Neural cell (in vitro differentiated cells): ENCODE measurements at regions not wholly inside any gene's neighbourhood (a gene's known extent, or its start where the extent isn't known, plus 50 kb on each side); places are given as distances from the start of the nearest gene placed in this dataset.

Experiments used
- EZH2 ChIP-seq: fragments of 200-600, 300-800 bp; shearing (Covaris generic), sonication (generic); IDR thresholded peaks from 2 replicates; pipeline ENCODE4 v1.6.1; 2014; ENCODE audit warnings: antibody characterized with exemption, low read length, borderline replicate concordance, mild to moderate bottlenecking; ENCODE audit not compliant: insufficient read depth, poor library complexity, severe bottlenecking
- POLR2AphosphoS5 ChIP-seq: IDR thresholded peaks from 2 replicates; pipeline ENCODE4 v1.6.1; 2012
- TF ChIP-seq, protein P1 (sequence below): fragments of 450-650 bp; IDR thresholded peaks from 2 replicates; pipeline ENCODE4 v1.5.1; 2014; ENCODE audit warnings: antibody characterized with exemption, mild to moderate bottlenecking, moderate library complexity; ENCODE audit not compliant: poor library complexity, severe bottlenecking

DNA sequence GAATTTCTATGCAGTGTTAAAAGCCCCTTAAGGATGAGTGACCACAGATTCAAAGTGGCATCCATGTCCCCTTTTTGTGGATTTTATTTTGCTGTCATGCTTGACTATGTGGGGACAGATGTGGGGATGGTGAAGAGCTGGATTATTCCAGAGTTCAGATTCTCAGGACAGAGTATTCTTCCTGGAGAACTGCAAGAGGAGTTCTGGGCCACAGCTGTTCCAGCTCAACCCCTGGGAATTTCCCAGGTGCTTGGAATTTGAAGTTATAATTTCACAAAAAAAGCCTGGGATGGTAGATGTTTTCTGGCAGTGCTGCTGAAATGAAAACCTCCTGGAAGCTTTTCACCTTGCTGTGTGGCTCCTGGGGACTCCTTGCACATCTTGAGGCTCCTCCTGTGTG lies 671.8 kb upstream of the MARCKS start:
- TF ChIP-seq EZH2, result no peak
- no peak for TF ChIP-seq POLR2AphosphoS5
- TF ChIP-seq, protein P1, sequence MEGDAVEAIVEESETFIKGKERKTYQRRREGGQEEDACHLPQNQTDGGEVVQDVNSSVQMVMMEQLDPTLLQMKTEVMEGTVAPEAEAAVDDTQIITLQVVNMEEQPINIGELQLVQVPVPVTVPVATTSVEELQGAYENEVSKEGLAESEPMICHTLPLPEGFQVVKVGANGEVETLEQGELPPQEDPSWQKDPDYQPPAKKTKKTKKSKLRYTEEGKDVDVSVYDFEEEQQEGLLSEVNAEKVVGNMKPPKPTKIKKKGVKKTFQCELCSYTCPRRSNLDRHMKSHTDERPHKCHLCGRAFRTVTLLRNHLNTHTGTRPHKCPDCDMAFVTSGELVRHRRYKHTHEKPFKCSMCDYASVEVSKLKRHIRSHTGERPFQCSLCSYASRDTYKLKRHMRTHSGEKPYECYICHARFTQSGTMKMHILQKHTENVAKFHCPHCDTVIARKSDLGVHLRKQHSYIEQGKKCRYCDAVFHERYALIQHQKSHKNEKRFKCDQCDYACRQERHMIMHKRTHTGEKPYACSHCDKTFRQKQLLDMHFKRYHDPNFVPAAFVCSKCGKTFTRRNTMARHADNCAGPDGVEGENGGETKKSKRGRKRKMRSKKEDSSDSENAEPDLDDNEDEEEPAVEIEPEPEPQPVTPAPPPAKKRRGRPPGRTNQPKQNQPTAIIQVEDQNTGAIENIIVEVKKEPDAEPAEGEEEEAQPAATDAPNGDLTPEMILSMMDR, result no peak
